Endodermal cell (in vitro differentiated cells): ENCODE measurements at regions not wholly inside any gene's neighbourhood (a gene's known extent, or its start where the extent isn't known, plus 50 kb on each side); places are given as distances from the start of the nearest gene placed in this dataset.
A peak's percentile ranks its signal among the peaks of the same experiment; 100 is the strongest.

Experiments
- DNase-seq: peaks from one replicate; pipeline ENCODE4 v3.0.0-alpha.2; 2017
- H3K27ac ChIP-seq: 2 replicates; pipeline ENCODE4 v1.5.1; 2013; ENCODE audit warnings: mild to moderate bottlenecking, low read depth, low read length, moderate library complexity
- H3K27me3 ChIP-seq: 2 replicates; pipeline ENCODE4 v1.6.1; 2013; ENCODE audit warnings: mild to moderate bottlenecking, low read length, moderate library complexity; ENCODE audit not compliant: insufficient read depth, control insufficient read depth, poor library complexity, severe bottlenecking
- H3K36me3 ChIP-seq: 2 replicates; pipeline ENCODE4 v1.7.0; 2013; ENCODE audit warnings: mild to moderate bottlenecking, low read length, moderate library complexity; ENCODE audit not compliant: control insufficient read depth, insufficient read depth
- H3K4me1 ChIP-seq: one replicate; pipeline ENCODE4 v1.7.0; 2013; ENCODE audit warnings: low read length; ENCODE audit not compliant: control insufficient read depth, insufficient read depth
- H3K4me3 ChIP-seq: 2 replicates; pipeline ENCODE4 v1.5.1; 2013; ENCODE audit warnings: mild to moderate bottlenecking, low read length, moderate library complexity
- H3K9ac ChIP-seq: 2 replicates; pipeline ENCODE4 v1.6.1; 2013; ENCODE audit warnings: mild to moderate bottlenecking, low read length, moderate library complexity; ENCODE audit not compliant: poor library complexity, severe bottlenecking; ENCODE audit errors: extremely low read depth
- H3K9me3 ChIP-seq: 2 replicates; pipeline ENCODE4 v1.6.1; 2013; ENCODE audit warnings: mild to moderate bottlenecking, low read length, moderate library complexity; ENCODE audit not compliant: control insufficient read depth
- H3K27ac Mint-ChIP-seq: 2 replicates; pipeline ENCODE4 v1.8.0; 2020; ENCODE audit warnings: mixed read lengths
- H3K27me3 Mint-ChIP-seq: 2 replicates; pipeline ENCODE4 v1.8.0; 2021; ENCODE audit warnings: mild to moderate bottlenecking, mixed read lengths; ENCODE audit not compliant: insufficient read depth
- H3K36me3 Mint-ChIP-seq: 2 replicates; pipeline ENCODE4 v1.8.0; 2020; ENCODE audit warnings: low read depth, mixed read lengths
- H3K4me1 Mint-ChIP-seq: 2 replicates; pipeline ENCODE4 v1.8.0; 2020; ENCODE audit warnings: mixed read lengths
- H3K4me3 Mint-ChIP-seq: 2 replicates; pipeline ENCODE4 v1.8.0; 2020; ENCODE audit warnings: mild to moderate bottlenecking, moderate library complexity, mixed read lengths
- H3K9me3 Mint-ChIP-seq: 2 replicates; pipeline ENCODE4 v1.8.0; 2020; ENCODE audit warnings: mild to moderate bottlenecking, mixed read lengths
- WGBS, 2 experiments: methylation state at CpG; one replicate each; pipeline versions ENCODE4 v1.1.5 to v1.1.7; 2013; ENCODE audit warnings: missing lambda C conversion rate in 2 of 2, mixed read lengths in 1 of 2; ENCODE audit not compliant: insufficient coverage in 1 of 2, insufficient read length in 1 of 2; 5-methylcytosine and 5-hydroxymethylcytosine counted together
- TF ChIP-seq, protein P1 (sequence below): fragments of 200-600 bp; sonication (generic); conservative IDR thresholded peaks from 2 replicates; pipeline ENCODE4 v1.5.0; 2021; ENCODE audit warnings: antibody characterized with exemption, mild to moderate bottlenecking

DNA sequence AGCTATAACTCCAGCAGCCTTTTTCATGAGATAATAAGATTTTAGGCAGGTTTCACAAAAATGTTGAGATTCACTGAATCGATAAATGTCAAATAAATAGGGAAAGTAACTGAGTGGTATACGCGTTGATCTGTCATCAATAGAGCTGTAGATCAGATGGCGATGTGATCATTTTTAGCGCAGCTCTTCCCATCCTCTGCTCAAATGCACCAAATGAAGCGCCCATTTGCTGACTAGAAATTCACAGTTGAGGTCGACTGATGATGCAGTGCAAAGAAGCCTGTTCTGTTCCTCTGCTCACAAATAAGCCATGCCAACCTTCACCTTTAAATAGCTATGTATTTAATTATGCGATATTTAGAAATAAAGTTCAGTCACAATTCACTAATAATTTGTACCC is 693.5 kb downstream of the ARHGAP15 start:
- H3K4me3 Mint-ChIP-seq, result no peak overlapping the region
- H3K27ac Mint-ChIP-seq, result no peak overlapping the region
- no peak overlapping the region for H3K4me3 ChIP-seq
- H3K9me3 Mint-ChIP-seq, result no peaks in the 10 kb centered on the region
- TF ChIP-seq, protein P1, sequence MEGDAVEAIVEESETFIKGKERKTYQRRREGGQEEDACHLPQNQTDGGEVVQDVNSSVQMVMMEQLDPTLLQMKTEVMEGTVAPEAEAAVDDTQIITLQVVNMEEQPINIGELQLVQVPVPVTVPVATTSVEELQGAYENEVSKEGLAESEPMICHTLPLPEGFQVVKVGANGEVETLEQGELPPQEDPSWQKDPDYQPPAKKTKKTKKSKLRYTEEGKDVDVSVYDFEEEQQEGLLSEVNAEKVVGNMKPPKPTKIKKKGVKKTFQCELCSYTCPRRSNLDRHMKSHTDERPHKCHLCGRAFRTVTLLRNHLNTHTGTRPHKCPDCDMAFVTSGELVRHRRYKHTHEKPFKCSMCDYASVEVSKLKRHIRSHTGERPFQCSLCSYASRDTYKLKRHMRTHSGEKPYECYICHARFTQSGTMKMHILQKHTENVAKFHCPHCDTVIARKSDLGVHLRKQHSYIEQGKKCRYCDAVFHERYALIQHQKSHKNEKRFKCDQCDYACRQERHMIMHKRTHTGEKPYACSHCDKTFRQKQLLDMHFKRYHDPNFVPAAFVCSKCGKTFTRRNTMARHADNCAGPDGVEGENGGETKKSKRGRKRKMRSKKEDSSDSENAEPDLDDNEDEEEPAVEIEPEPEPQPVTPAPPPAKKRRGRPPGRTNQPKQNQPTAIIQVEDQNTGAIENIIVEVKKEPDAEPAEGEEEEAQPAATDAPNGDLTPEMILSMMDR, result no peak
- no peak overlapping the region for H3K9ac ChIP-seq
- H3K4me1 Mint-ChIP-seq, result peaks cover 22% of the 10 kb centered on the region
- H3K27me3 Mint-ChIP-seq, result no peaks in the 10 kb centered on the region
- no peaks in the 10 kb centered on the region for H3K36me3 Mint-ChIP-seq
- DNase-seq, result no peak
- WGBS, 2 experiments, result 96 to 97% methylated on average over 5 to 7 of the region's 8 CpGs
- H3K4me1 ChIP-seq, result no peaks in the 10 kb centered on the region
- H3K9me3 ChIP-seq, result no peaks in the 10 kb centered on the region
- no peaks in the 10 kb centered on the region for H3K36me3 ChIP-seq
- no peaks in the 10 kb centered on the region for H3K27me3 ChIP-seq
- H3K27ac ChIP-seq, result no peak overlapping the region

- H3K4me1 Mint-ChIP-seq, result peaks cover 24% of the 10 kb centered on the region
- H3K4me3 Mint-ChIP-seq, result no peak overlapping the region
- no peak overlapping the region for H3K27ac ChIP-seq
- no peaks in the 10 kb centered on the region for H3K36me3 ChIP-seq
- H3K27ac Mint-ChIP-seq, result no peak overlapping the region
- no peak overlapping the region for H3K4me3 ChIP-seq
- no peak overlapping the region for H3K9ac ChIP-seq
- no peaks in the 10 kb centered on the region for H3K36me3 Mint-ChIP-seq
- TF ChIP-seq, protein P1, result no peak
- no peaks in the 10 kb centered on the region for H3K27me3 Mint-ChIP-seq
- no peaks in the 10 kb centered on the region for H3K9me3 Mint-ChIP-seq
- H3K27me3 ChIP-seq, result no peaks in the 10 kb centered on the region
- DNase-seq, result no peak
- H3K9me3 ChIP-seq, result no peaks in the 10 kb centered on the region
- H3K4me1 ChIP-seq, result peaks cover 4% of the 10 kb centered on the region
- WGBS, 2 experiments, result 90 to 100% methylated on average over 3 to 7 of the region's 7 CpGs
These were observed 690.5 kb downstream of the ARHGAP15 start for GRCh38 chr2:143819764-143820163.

GRCh38 chr2:143819190-143819735 is 690.0 kb downstream of the ARHGAP15 start:
- H3K4me1 Mint-ChIP-seq, result peaks cover 23% of the 10 kb centered on the region
- no peaks in the 10 kb centered on the region for H3K36me3 ChIP-seq
- no peaks in the 10 kb centered on the region for H3K27me3 ChIP-seq
- no peaks in the 10 kb centered on the region for H3K9me3 ChIP-seq
- H3K36me3 Mint-ChIP-seq, result no peaks in the 10 kb centered on the region
- no peaks in the 10 kb centered on the region for H3K9me3 Mint-ChIP-seq
- H3K27me3 Mint-ChIP-seq, result no peaks in the 10 kb centered on the region
- H3K4me1 ChIP-seq, result peaks cover 4% of the 10 kb centered on the region
- H3K27ac ChIP-seq, result no peak overlapping the region
- no peak for DNase-seq
- TF ChIP-seq, protein P1, result no peak
- WGBS, 2 experiments, result 73% methylated on average over 1 of the region's 1 CpG; no CpG with 5 or more reads in 1 of the 2 experiments
- H3K27ac Mint-ChIP-seq, result peak overlapping the region; percentile 16
- H3K9ac ChIP-seq, result no peak overlapping the region
- no peak overlapping the region for H3K4me3 Mint-ChIP-seq
- no peak overlapping the region for H3K4me3 ChIP-seq
